ENCODE measurements at regions not wholly inside any gene's neighbourhood (a gene's known extent, or its start where the extent isn't known, plus 50 kb on each side); places are given as distances from the start of the nearest gene placed in this dataset.

- no peak overlapping the region for H3K4me3 ChIP-seq (ENCODE audit: low read length)
Measured at GRCh38 chr3:144058713-144059112, 87.1 kb downstream of the DIPK2A start.

GRCh38 chr3:144059481-144059880 is 87.9 kb downstream of the DIPK2A start:
- Mint-ChIP-seq H3K9me3 (no peaks in the 10 kb centered on the region), H3K4me1 (ENCODE audit: low read depth) (no peaks in the 10 kb centered on the region), H3K27ac (no peak overlapping the region), H3K4me3 (no peak overlapping the region), H3K27me3 (no peaks in the 10 kb centered on the region), H3K36me3 (ENCODE audit: low read depth) (no peaks in the 10 kb centered on the region)
- intact Hi-C loops (cut with DNase I, micrococcal nuclease) = no loop called here
- TF ChIP-seq CTCF (IDR thresholded peaks at IDR 0.05) = no peak
- no peak for DNase-seq
- Histone ChIP-seq H3K27me3 (ENCODE audit: control insufficient read depth in 1 of 2, insufficient read depth in 2 of 2, low read length in 2 of 2) (no peaks in the 10 kb centered on the region), H3K27ac (ENCODE audit: low read depth in 1 of 2, low read length in 2 of 2) (no peak overlapping the region), H3K9me3 (ENCODE audit: control insufficient read depth in 1 of 2, insufficient read depth in 1 of 2, low read length in 2 of 2) (no peaks in the 10 kb centered on the region), H3K4me3 (ENCODE audit: low read length) (no peak overlapping the region), H3K36me3 (ENCODE audit: insufficient read depth, low read length) (no peaks in the 10 kb centered on the region), H3K4me1 (ENCODE audit: insufficient read depth, low read length) (no peaks in the 10 kb centered on the region)
- ATAC-seq (ENCODE audit: poor library complexity) = no peak
- ChIA-PET CTCF (no interaction called here), POLR2A (no interaction called here)

More at GRCh38 chr3:144058713-144059112, 87.1 kb downstream of the DIPK2A start:
- no peaks in the 10 kb centered on the region for H3K4me1 Mint-ChIP-seq (ENCODE audit: low read depth)
- no peaks in the 10 kb centered on the region for H3K4me1 ChIP-seq (ENCODE audit: insufficient read depth, low read length)
- CTCF ChIA-PET = no interaction called here
- no peaks in the 10 kb centered on the region for H3K9me3 Mint-ChIP-seq
- ATAC-seq (ENCODE audit: poor library complexity) (no peak), DNase-seq (no peak)
- H3K36me3 Mint-ChIP-seq (ENCODE audit: low read depth) = no peaks in the 10 kb centered on the region
- intact Hi-C loops (cut with DNase I, micrococcal nuclease) = no loop called here
- H3K4me3 Mint-ChIP-seq = no peak overlapping the region
- no peak overlapping the region for H3K27ac ChIP-seq (ENCODE audit: low read depth in 1 of 2, low read length in 2 of 2)
- H3K9me3 ChIP-seq (ENCODE audit: control insufficient read depth in 1 of 2, insufficient read depth in 1 of 2, low read length in 2 of 2) = no peaks in the 10 kb centered on the region
- H3K27me3 Mint-ChIP-seq = no peaks in the 10 kb centered on the region
- H3K27me3 ChIP-seq (ENCODE audit: control insufficient read depth in 1 of 2, insufficient read depth in 2 of 2, low read length in 2 of 2) = no peaks in the 10 kb centered on the region
- no peak for TF ChIP-seq CTCF (IDR thresholded peaks at IDR 0.05)
- POLR2A ChIA-PET = no interaction called here
- H3K36me3 ChIP-seq (ENCODE audit: insufficient read depth, low read length) = no peaks in the 10 kb centered on the region
- no peak overlapping the region for H3K27ac Mint-ChIP-seq

- Mint-ChIP-seq H3K4me1 (ENCODE audit: low read depth) (no peaks in the 10 kb centered on the region), H3K9me3 (no peaks in the 10 kb centered on the region), H3K27ac (no peak overlapping the region), H3K27me3 (no peaks in the 10 kb centered on the region), H3K36me3 (ENCODE audit: low read depth) (no peaks in the 10 kb centered on the region), H3K4me3 (no peak overlapping the region)
- ATAC-seq (ENCODE audit: poor library complexity) (no peak), DNase-seq (no peak)
- no peaks in the 10 kb centered on the region for H3K4me1 ChIP-seq (ENCODE audit: insufficient read depth, low read length)
- CTCF ChIA-PET = no interaction called here
- H3K36me3 ChIP-seq (ENCODE audit: insufficient read depth, low read length) = no peaks in the 10 kb centered on the region
- intact Hi-C loops (cut with DNase I, micrococcal nuclease) = no loop called here
- no peak overlapping the region for H3K4me3 ChIP-seq (ENCODE audit: low read length)
- no peak for TF ChIP-seq CTCF (IDR thresholded peaks at IDR 0.05)
- H3K9me3 ChIP-seq (ENCODE audit: control insufficient read depth in 1 of 2, insufficient read depth in 1 of 2, low read length in 2 of 2) = no peaks in the 10 kb centered on the region
- no peaks in the 10 kb centered on the region for H3K27me3 ChIP-seq (ENCODE audit: control insufficient read depth in 1 of 2, insufficient read depth in 2 of 2, low read length in 2 of 2)
- no peak overlapping the region for H3K27ac ChIP-seq (ENCODE audit: low read depth in 1 of 2, low read length in 2 of 2)
- POLR2A ChIA-PET = no interaction called here
Measured at GRCh38 chr3:144060881-144061280, 89.3 kb downstream of the DIPK2A start.
